MM.1S (cell line): ENCODE measurements at regions not wholly inside any gene's neighbourhood (a gene's known extent, or its start where the extent isn't known, plus 50 kb on each side); places are given as distances from the start of the nearest gene placed in this dataset.

Experiments
- DNase-seq: peaks from one replicate; pipeline ENCODE4 v3.0.0-alpha.2; 2015
- H2AFZ ChIP-seq: fragments of 300-600 bp; sonication (generic); 2 replicates; pipeline ENCODE4 v1.6.0; 2016; ENCODE audit warnings: antibody characterized with exemption, low read length
- H3F3A ChIP-seq: fragments of 300-600 bp; sonication (generic); 2 replicates; pipeline ENCODE4 v1.6.1; 2016; ENCODE audit warnings: mild to moderate bottlenecking, antibody characterized with exemption, low read length, moderate library complexity, mixed read lengths; ENCODE audit not compliant: insufficient read depth
- H3K27ac ChIP-seq: fragments of 300-600 bp; sonication (generic); 2 replicates; pipeline ENCODE4 v1.5.1; 2016; ENCODE audit warnings: mild to moderate bottlenecking, low read length
- H3K27me3 ChIP-seq: fragments of 300-600 bp; sonication (generic); replicated peaks from 2 replicates; pipeline ENCODE4 v1.6.0; 2016; ENCODE audit warnings: low read length; ENCODE audit not compliant: insufficient read depth
- H3K36me3 ChIP-seq: fragments of 300-600 bp; sonication (generic); replicated peaks from 2 replicates; pipeline ENCODE4 v1.6.1; 2016; ENCODE audit warnings: mild to moderate bottlenecking, low read length, mixed read lengths; ENCODE audit not compliant: insufficient read depth
- H3K4me1 ChIP-seq: fragments of 300-600 bp; sonication (generic); 2 replicates; pipeline ENCODE4 v1.6.1; 2016; ENCODE audit warnings: low read length, mixed read lengths
- H3K4me2 ChIP-seq: fragments of 300-600 bp; sonication (generic); 2 replicates; pipeline ENCODE4 v1.6.0; 2016; ENCODE audit warnings: low read depth, low read length
- H3K4me3 ChIP-seq: fragments of 300-600 bp; sonication (generic); 2 replicates; pipeline ENCODE4 v1.5.1; 2016; ENCODE audit warnings: low read length, mixed read lengths
- H3K79me2 ChIP-seq: fragments of 300-600 bp; sonication (generic); 2 replicates; pipeline ENCODE4 v1.6.1; 2016; ENCODE audit warnings: mixed run types, low read length, mixed read lengths
- H3K9ac ChIP-seq: fragments of 300-600 bp; sonication (generic); 2 replicates; pipeline ENCODE4 v1.6.1; 2016; ENCODE audit warnings: low read length, mixed read lengths
- H3K9me2 ChIP-seq: fragments of 300-600 bp; sonication (generic); replicated peaks from 2 replicates; pipeline ENCODE4 v1.6.1; 2016; ENCODE audit warnings: mild to moderate bottlenecking, low read length, mixed read lengths; ENCODE audit not compliant: insufficient read depth
- H3K9me3 ChIP-seq: fragments of 300-600 bp; sonication (generic); replicated peaks from 2 replicates; pipeline ENCODE4 v1.6.1; 2016; ENCODE audit warnings: mild to moderate bottlenecking, low read length, mixed read lengths; ENCODE audit not compliant: insufficient read depth
- H4K20me1 ChIP-seq: fragments of 300-600 bp; sonication (generic); 2 replicates; pipeline ENCODE4 v1.6.1; 2016; ENCODE audit warnings: mild to moderate bottlenecking, low read length, moderate library complexity, mixed read lengths; ENCODE audit not compliant: insufficient read depth
- CTCF ChIP-seq: fragments of 300-600 bp; sonication (generic); IDR thresholded peaks from 2 replicates; pipeline ENCODE4 v1.5.1; 2016; ENCODE audit warnings: antibody characterized with exemption, low read length, mixed read lengths
- EZH2 ChIP-seq: fragments of 300-600 bp; sonication (generic); optimal IDR thresholded peaks from 2 replicates; pipeline ENCODE3; 2017; ENCODE audit warnings: low read depth, mild to moderate bottlenecking, antibody characterized with exemption, low read length, mixed read lengths
- EZH2phosphoT487 ChIP-seq: fragments of 300-600 bp; sonication (generic); IDR thresholded peaks from 2 replicates; pipeline ENCODE4 v1.6.1; 2018; ENCODE audit warnings: antibody characterized with exemption, low read length

- TF ChIP-seq EZH2 (no peak), EZH2phosphoT487 (no peak), CTCF (no peak)
- Histone ChIP-seq H3F3A (no peaks in the 10 kb centered on the region), H3K9ac (no peak overlapping the region), H3K27me3 (no peaks in the 10 kb centered on the region), H3K4me2 (no peak overlapping the region), H2AFZ (no peak overlapping the region), H4K20me1 (no peaks in the 10 kb centered on the region), H3K4me3 (no peak overlapping the region), H3K27ac (no peak overlapping the region), H3K36me3 (no peaks in the 10 kb centered on the region), H3K79me2 (no peaks in the 10 kb centered on the region), H3K9me2 (no peaks in the 10 kb centered on the region), H3K4me1 (no peaks in the 10 kb centered on the region), H3K9me3 (no peaks in the 10 kb centered on the region)
- no peak for DNase-seq
Observed at GRCh38 chr15:93180128-93180527, 91.1 kb upstream of the RGMA start.

- Histone ChIP-seq H2AFZ (no peak overlapping the region), H3F3A (no peaks in the 10 kb centered on the region), H3K79me2 (no peaks in the 10 kb centered on the region), H3K9me3 (no peaks in the 10 kb centered on the region), H3K9me2 (no peaks in the 10 kb centered on the region), H3K4me1 (no peaks in the 10 kb centered on the region), H3K27me3 (no peaks in the 10 kb centered on the region), H3K36me3 (no peaks in the 10 kb centered on the region), H3K9ac (no peak overlapping the region), H3K27ac (no peak overlapping the region), H3K4me2 (no peak overlapping the region), H3K4me3 (no peak overlapping the region), H4K20me1 (no peaks in the 10 kb centered on the region)
- no peak for DNase-seq
- no peak for TF ChIP-seq EZH2
- TF ChIP-seq CTCF = no peak
- no peak for TF ChIP-seq EZH2phosphoT487
Observed at GRCh38 chr15:93179700-93180102, 90.7 kb upstream of the RGMA start.

- DNase-seq = peak; percentile 51
- Histone ChIP-seq H3K9me3 (no peaks in the 10 kb centered on the region), H4K20me1 (no peaks in the 10 kb centered on the region), H3K4me3 (no peak overlapping the region), H3K36me3 (no peaks in the 10 kb centered on the region), H3K9me2 (no peaks in the 10 kb centered on the region), H3K4me1 (no peaks in the 10 kb centered on the region), H3K27ac (no peak overlapping the region), H3F3A (no peaks in the 10 kb centered on the region), H3K4me2 (no peak overlapping the region), H3K9ac (no peak overlapping the region), H2AFZ (no peak overlapping the region), H3K79me2 (no peaks in the 10 kb centered on the region), H3K27me3 (no peaks in the 10 kb centered on the region)
- no peak for TF ChIP-seq CTCF
- no peak for TF ChIP-seq EZH2
- TF ChIP-seq EZH2phosphoT487 = no peak
Observed at GRCh38 chr15:93179072-93179471, 90.1 kb upstream of the RGMA start.
